Left lung (tissue), 4 donors: ENCODE measurements at regions not wholly inside any gene's neighbourhood (a gene's known extent, or its start where the extent isn't known, plus 50 kb on each side); places are given as distances from the start of the nearest gene placed in this dataset.

Source experiments
- ATAC-seq: fragments of 200-7000 bp; cut with Tn5 transposase; one replicate; pipeline ENCODE4 v1.9.1; 2020; ENCODE audit warnings: moderate library complexity
- DNase-seq, 4 donors: peaks; one replicate each; pipeline ENCODE4 v3.0.0-alpha.2; 2013 to 2020
- H3K27ac ChIP-seq, 2 donors: fragments of 200-600 bp; sonication (generic) in 1 of 2; one replicate each; pipeline versions ENCODE4 v1.5.0 to v1.8.0; 2020 to 2021
- H3K27me3 ChIP-seq, 2 donors: fragments of 200-600 bp; sonication (generic) in 1 of 2; one replicate each; pipeline versions ENCODE4 v1.5.0 to v1.8.0; 2020 to 2021
- H3K36me3 ChIP-seq, 2 donors: fragments of 200-600 bp; sonication (generic) in 1 of 2; one replicate each; pipeline versions ENCODE4 v1.5.0 to v1.8.0; 2020 to 2021
- H3K4me1 ChIP-seq, 2 donors: fragments of 200-600 bp; one replicate each; pipeline ENCODE4 v1.8.0; 2021
- H3K4me3 ChIP-seq, 2 donors: fragments of 200-600 bp; sonication (generic) in 1 of 2; one replicate each; pipeline versions ENCODE4 v1.5.0 to v1.8.0; 2020 to 2021; ENCODE audit warnings: mild to moderate bottlenecking in 1 of 2
- H3K9me3 ChIP-seq, 2 donors: fragments of 200-600 bp; sonication (generic) in 1 of 2; one replicate each; pipeline versions ENCODE4 v1.5.0 to v1.8.0; 2020 to 2021
- CTCF ChIP-seq, 2 donors: fragments of 200-600 bp; sonication (generic) in 1 of 2; IDR thresholded peaks; one replicate each; pipeline versions ENCODE4 v1.5.0 to v1.8.0; 2021; ENCODE audit warnings: antibody characterized with exemption in 2 of 2
- intact Hi-C, 2 donors: fragments of 100-400 bp; cut with DNase I; formaldehyde crosslinking; loops; one replicate each; pipeline versions ENCODE4 v1.11.2 to v1.14.2; 2022
- donor health status: DM: no; HTN: yes; CAD: no.
- donor health status: DM: no; HTN: no; CAD: no.

DNA sequence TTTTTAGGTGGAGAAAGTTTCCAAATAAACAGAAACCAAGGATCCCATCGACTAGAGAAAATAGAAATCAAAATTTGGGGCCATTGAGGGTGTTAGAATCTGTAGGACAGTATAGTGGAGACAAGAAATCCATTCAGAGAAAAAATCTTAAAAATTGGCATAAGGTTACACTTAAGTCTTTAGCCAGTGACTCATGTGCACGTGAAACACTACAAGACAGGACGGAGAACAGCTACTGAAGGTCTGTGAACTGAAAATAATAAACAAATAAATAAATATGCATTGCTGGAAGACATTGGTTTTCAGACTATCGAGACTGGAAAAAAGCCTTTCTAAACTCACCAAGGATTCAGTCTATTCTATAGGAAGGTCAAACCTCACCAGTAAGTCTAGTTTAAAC, 1955.5 kb downstream of the MAT2B start:
- Histone ChIP-seq H3K27ac (no peak overlapping the region), H3K9me3 (no peaks in the 10 kb centered on the region), H3K4me1 (no peaks in the 10 kb centered on the region), H3K27me3 (no peaks in the 10 kb centered on the region), H3K36me3 (no peaks in the 10 kb centered on the region), H3K4me3 (no peak overlapping the region)
- ATAC-seq: no peak
- no peak for TF ChIP-seq CTCF (IDR thresholded peaks at IDR 0.05)
- DNase-seq: no peak
- intact Hi-C loops: no loop called here

DNA sequence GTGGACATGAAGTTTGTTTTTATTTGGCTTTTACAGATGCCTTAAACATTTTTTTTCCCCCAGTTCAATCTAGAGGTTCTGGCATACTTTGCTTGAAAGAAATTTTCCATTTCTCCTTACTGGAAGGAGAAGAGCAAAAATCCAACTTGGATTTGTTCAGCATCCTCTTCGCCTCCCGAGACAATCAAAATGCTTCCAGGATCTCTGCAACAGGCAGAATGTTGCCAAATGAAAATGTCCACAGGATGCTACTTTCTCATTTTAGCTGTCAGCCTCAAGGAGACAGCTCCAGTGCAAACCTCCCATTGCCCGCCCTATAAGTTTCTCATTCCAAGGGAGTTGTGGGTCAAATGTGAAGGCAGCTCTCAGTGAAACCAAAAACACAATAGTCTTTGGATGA, 1972.1 kb downstream of the MAT2B start:
- Histone ChIP-seq H3K4me3 (no peak overlapping the region), H3K27me3 (no peaks in the 10 kb centered on the region), H3K36me3 (no peaks in the 10 kb centered on the region), H3K4me1 (no peaks in the 10 kb centered on the region), H3K9me3 (no peaks in the 10 kb centered on the region), H3K27ac (no peak overlapping the region)
- DNase-seq (no peak), ATAC-seq (no peak)
- intact Hi-C loops: no loop called here
- TF ChIP-seq CTCF (IDR thresholded peaks at IDR 0.05): no peak

GRCh38 chr5:165495829-165496380, 1990.5 kb downstream of the MAT2B start:
- Histone ChIP-seq H3K4me1 (peaks cover 0 to 3% of the 10 kb centered on the region in 2 donors), H3K9me3 (no peaks in the 10 kb centered on the region), H3K4me3 (no peak overlapping the region), H3K27ac (no peak overlapping the region), H3K27me3 (no peaks in the 10 kb centered on the region), H3K36me3 (no peaks in the 10 kb centered on the region)
- DNase-seq: peak in 2 of 4 donors; percentile 22 to 50
- peak; percentile 18 for ATAC-seq
- TF ChIP-seq CTCF (IDR thresholded peaks at IDR 0.05): no peak
- intact Hi-C loops: no loop called here

DNA sequence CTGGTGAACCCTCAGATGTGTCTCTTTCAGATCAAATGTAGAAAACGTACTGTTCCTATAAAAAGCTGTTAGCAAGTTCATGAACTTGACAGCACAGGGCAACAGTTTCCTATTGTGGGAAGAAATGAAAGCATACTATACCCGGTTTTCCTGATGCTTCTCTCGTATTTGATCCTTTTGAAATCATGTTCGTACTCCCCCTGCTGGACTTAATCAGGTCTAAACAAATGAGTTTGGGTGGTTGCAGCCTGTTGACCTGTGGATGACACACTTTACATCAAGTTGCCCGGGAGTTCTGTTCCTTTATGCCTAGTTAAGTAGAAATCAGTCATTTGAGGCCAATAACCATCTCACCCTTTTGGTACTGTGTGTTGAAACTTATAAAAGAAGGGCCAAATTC, 1992.3 kb downstream of the MAT2B start:
- Histone ChIP-seq H3K9me3 (no peaks in the 10 kb centered on the region), H3K27me3 (no peaks in the 10 kb centered on the region), H3K4me1 (peaks cover 0 to 3% of the 10 kb centered on the region in 2 donors), H3K4me3 (no peak overlapping the region), H3K27ac (no peak overlapping the region), H3K36me3 (no peaks in the 10 kb centered on the region)
- no peak for TF ChIP-seq CTCF (IDR thresholded peaks at IDR 0.05)
- intact Hi-C loops: no loop called here
- ATAC-seq (no peak), DNase-seq (no peak)

DNA sequence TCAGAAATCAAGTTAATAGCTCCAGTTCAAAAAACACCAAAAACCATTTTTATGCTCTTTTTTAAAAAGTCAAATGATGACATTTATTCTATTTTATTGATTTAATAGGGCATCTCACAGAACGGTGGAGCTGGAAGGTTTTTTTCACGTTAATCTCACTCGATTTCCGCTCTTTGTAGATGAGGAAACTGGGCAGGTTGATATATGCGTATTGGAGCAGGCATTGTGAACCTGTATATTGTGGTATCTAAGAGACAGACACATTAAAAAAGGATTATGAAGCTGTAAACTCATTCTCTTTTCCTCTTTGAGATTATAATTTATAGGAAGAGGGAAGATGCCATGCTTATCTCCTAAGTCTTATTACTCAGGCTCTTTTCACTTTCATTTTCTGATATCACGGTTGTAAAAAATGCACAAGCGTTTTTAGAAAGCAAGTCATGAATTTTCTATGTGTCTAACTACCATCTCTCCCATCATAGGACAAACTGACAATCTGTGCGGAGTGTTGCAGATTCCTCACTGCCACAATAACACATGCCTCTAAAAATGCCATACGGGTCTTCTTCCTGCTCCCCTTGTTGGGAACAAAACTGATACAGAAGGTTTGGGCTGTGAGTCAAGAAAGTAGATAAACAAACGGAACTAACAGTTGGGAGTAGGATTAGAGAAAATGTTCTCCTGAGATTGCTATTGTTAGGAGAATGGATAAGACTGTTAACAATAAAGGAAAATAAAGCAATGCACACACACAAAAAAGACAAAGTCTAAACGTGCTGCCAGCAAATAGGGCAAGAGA, 1997.7 kb downstream of the MAT2B start:
- no peak for TF ChIP-seq CTCF (IDR thresholded peaks at IDR 0.05)
- Histone ChIP-seq H3K27me3 (no peaks in the 10 kb centered on the region), H3K9me3 (peaks cover 0 to 16% of the 10 kb centered on the region in 2 donors), H3K4me1 (no peaks in the 10 kb centered on the region), H3K4me3 (no peak overlapping the region), H3K27ac (peak overlapping the region in 1 of 2 donors; percentile 49), H3K36me3 (no peaks in the 10 kb centered on the region)
- no peak for DNase-seq
- intact Hi-C loops: no loop called here
- ATAC-seq: no peak
